ENCODE measurements at regions not wholly inside any gene's neighbourhood (a gene's known extent, or its start where the extent isn't known, plus 50 kb on each side); places are given as distances from the start of the nearest gene placed in this dataset.
"Not testable (repeated sequence)": the region's sequence is repeated elsewhere in the genome, so short reads cannot be mapped to it uniquely, and the experiment has no call there.

- Histone ChIP-seq H3K4me1 (peaks cover 4% of the 10 kb centered on the region), H3K9me3 (peaks cover 4% of the 10 kb centered on the region), H3K27me3 (ENCODE audit: insufficient read depth in 3 of 3, low read length in 2 of 3) (no peaks in the 10 kb centered on the region), H3K36me3 (ENCODE audit: insufficient read depth in 1 of 2, low read depth in 1 of 2) (no peaks in the 10 kb centered on the region), H3K4me3 (no peak overlapping the region), H3K27ac (no peak overlapping the region)
- WGBS, 3 donors, result 24 to 28% (median 25%) methylated on average over 16 of the region's 16 CpGs
- peak; percentile 18 to 44 for DNase-seq
- ATAC-seq, result peak in 1 of 4 donors; percentile 50
- peak; percentile 63 for TF ChIP-seq CTCF (IDR thresholded peaks at IDR 0.05)
- intact Hi-C loops (cut with DNase I), result loop anchor here (5.0 kb wide), 2 partner anchors 195 to 200 kb away; no protein-coding TSS in a partner anchor
Observed at GRCh38 chr18:34322365-34323289, 97.9 kb upstream of the NOL4 start.

- ATAC-seq, result no peak
Observed at GRCh38 chr18:34329840-34330239, 105.1 kb upstream of the NOL4 start.

GRCh38 chr18:34330308-34330707 is 105.6 kb upstream of the NOL4 start:
- ATAC-seq, result no peak
- Histone ChIP-seq H3K9me3 (peaks cover 4% of the 10 kb centered on the region), H3K4me1 (no peaks in the 10 kb centered on the region), H3K27ac (no peak overlapping the region), H3K27me3 (ENCODE audit: insufficient read depth in 3 of 3, low read length in 2 of 3) (no peaks in the 10 kb centered on the region), H3K36me3 (ENCODE audit: insufficient read depth in 1 of 2, low read depth in 1 of 2) (no peaks in the 10 kb centered on the region), H3K4me3 (no peak overlapping the region)
- 32 to 47% (median 34%) methylated on average over 3 of the region's 3 CpGs for WGBS, 3 donors
- no peak for DNase-seq
- intact Hi-C loops (cut with DNase I), result no loop called here
- no peak for TF ChIP-seq CTCF (IDR thresholded peaks at IDR 0.05)

More at GRCh38 chr18:34329840-34330239, 105.1 kb upstream of the NOL4 start:
- intact Hi-C loops (cut with DNase I), result no loop called here
- H3K27me3 ChIP-seq (ENCODE audit: insufficient read depth in 3 of 3, low read length in 2 of 3), result no peaks in the 10 kb centered on the region
- no peaks in the 10 kb centered on the region for H3K4me1 ChIP-seq
- 73 to 84% (median 76%) methylated on average over 1 of the region's 1 CpG for WGBS, 3 donors
- TF ChIP-seq CTCF (IDR thresholded peaks at IDR 0.05), result no peak
- no peak for DNase-seq
- H3K4me3 ChIP-seq, result no peak overlapping the region
- H3K9me3 ChIP-seq, result peaks cover 4% of the 10 kb centered on the region
- no peak overlapping the region for H3K27ac ChIP-seq
- H3K36me3 ChIP-seq (ENCODE audit: insufficient read depth in 1 of 2, low read depth in 1 of 2), result no peaks in the 10 kb centered on the region

- intact Hi-C loops (cut with DNase I); DNase-seq; H3K27me3 ChIP-seq (ENCODE audit: insufficient read depth in 3 of 3, low read length in 2 of 3); H3K4me1 ChIP-seq; H3K4me3 ChIP-seq; H3K9me3 ChIP-seq; H3K27ac ChIP-seq; H3K36me3 ChIP-seq (ENCODE audit: insufficient read depth in 1 of 2, low read depth in 1 of 2); ATAC-seq: not testable (repeated sequence)
- WGBS, 3 donors, result 94 to 96% (median 95%) methylated on average over 7 to 12 of the region's 12 CpGs
Observed at GRCh38 chr18:34330907-34331306, 106.2 kb upstream of the NOL4 start.

- H3K27ac ChIP-seq; H3K4me1 ChIP-seq; H3K9me3 ChIP-seq; H3K27me3 ChIP-seq (ENCODE audit: insufficient read depth in 3 of 3, low read length in 2 of 3); intact Hi-C loops (cut with DNase I); H3K4me3 ChIP-seq; H3K36me3 ChIP-seq (ENCODE audit: insufficient read depth in 1 of 2, low read depth in 1 of 2); ATAC-seq; DNase-seq: not testable (repeated sequence)
- WGBS, 3 donors, result 79 to 90% (median 88%) methylated on average over 9 to 15 of the region's 15 CpGs
Observed at GRCh38 chr18:34331343-34331742, 106.6 kb upstream of the NOL4 start.

Measured in psoas muscle (tissue), 7 donors.